ENCODE measurements at regions not wholly inside any gene's neighbourhood (a gene's known extent, or its start where the extent isn't known, plus 50 kb on each side); places are given as distances from the start of the nearest gene placed in this dataset.
A peak's percentile ranks its signal among the peaks of the same experiment; 100 is the strongest.
"Not testable (repeated sequence)": the region's sequence is repeated elsewhere in the genome, so short reads cannot be mapped to it uniquely, and the experiment has no call there.

GRCh38 chr5:82889088-82889487, 188.1 kb downstream of the TMEM167A start:
- DNase-seq (ENCODE audit: low spot score) = no peak

- no peak for DNase-seq (ENCODE audit: low spot score)
Measured at GRCh38 chr5:82886911-82887310, 190.3 kb downstream of the TMEM167A start.

DNA sequence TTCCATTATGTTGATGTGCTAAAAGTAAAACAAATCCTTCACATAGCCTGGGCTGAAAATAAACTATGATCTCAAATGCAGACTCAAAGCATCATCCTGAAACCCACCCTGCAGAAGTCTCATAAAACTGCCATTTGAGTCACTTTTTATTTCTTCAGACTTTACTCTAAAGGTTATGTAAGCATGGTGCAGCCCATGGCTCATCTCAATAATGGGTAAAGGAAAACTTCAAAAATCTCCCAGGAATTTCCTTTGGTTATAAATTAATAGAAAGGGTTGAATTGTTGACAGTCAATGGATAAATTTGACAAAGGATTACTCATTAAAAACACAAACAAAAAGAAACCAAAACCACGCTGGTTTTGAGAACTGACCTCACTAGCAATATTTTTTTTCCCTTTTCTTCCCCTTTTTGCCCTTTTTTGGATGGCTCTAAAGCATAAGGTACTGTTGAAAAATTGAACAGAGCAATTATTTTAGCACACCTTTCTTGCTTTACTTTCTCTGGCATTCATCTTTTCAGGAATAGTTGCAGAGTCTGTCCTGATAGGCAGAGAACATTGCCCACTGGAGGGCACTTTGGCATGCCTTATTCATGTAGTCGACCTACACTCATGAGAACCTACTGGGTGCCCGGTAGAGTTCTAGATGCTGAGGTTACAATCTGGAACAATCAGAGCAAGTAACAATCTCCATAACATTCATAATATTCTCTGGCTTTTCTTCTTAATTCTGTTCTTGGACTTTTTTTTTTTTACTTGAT, 191.4 kb downstream of the TMEM167A start:
- no peak for DNase-seq (ENCODE audit: low spot score)

- no peak for DNase-seq (ENCODE audit: low spot score)
Measured at GRCh38 chr5:82884821-82885471, 192.2 kb downstream of the TMEM167A start.

- no peak for DNase-seq (ENCODE audit: low spot score)
Measured at GRCh38 chr5:82882316-82882715, 194.9 kb downstream of the TMEM167A start.

DNA sequence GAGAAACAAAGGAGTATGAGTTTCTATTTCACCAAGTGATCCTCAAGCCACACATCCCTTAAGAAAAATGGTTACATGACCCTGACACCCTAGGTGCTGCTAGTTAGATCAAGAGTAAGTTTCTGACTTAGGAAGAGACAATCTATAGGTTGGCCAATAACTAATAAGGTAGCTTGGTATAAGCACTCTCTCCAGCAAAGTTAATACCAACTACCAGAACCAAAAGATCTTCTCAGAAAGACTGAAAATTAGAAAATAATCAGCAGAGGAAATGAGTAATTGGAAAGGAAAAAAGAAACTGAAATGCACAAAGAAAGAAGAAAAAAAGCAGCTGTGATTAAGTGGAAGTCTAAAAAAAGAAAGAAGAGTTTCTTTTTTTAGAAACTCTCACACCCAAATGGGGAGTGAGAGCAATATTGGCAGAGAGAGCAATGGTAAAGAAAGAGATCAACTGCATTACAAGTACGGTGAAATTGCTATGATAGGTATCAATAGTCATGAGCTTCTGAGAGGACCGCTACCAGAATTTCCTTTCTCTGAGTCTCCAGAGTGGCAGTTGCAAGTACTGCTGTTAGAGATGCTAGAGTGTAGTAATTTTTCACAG, 195.5 kb downstream of the TMEM167A start:
- DNase-seq (ENCODE audit: low spot score) = no peak

GRCh38 chr5:82879089-82879488, 198.1 kb downstream of the TMEM167A start:
- no peak for DNase-seq (ENCODE audit: low spot score)

- no peak for DNase-seq (ENCODE audit: low spot score)
Measured at GRCh38 chr5:82873452-82873851, 203.7 kb downstream of the TMEM167A start.

DNA sequence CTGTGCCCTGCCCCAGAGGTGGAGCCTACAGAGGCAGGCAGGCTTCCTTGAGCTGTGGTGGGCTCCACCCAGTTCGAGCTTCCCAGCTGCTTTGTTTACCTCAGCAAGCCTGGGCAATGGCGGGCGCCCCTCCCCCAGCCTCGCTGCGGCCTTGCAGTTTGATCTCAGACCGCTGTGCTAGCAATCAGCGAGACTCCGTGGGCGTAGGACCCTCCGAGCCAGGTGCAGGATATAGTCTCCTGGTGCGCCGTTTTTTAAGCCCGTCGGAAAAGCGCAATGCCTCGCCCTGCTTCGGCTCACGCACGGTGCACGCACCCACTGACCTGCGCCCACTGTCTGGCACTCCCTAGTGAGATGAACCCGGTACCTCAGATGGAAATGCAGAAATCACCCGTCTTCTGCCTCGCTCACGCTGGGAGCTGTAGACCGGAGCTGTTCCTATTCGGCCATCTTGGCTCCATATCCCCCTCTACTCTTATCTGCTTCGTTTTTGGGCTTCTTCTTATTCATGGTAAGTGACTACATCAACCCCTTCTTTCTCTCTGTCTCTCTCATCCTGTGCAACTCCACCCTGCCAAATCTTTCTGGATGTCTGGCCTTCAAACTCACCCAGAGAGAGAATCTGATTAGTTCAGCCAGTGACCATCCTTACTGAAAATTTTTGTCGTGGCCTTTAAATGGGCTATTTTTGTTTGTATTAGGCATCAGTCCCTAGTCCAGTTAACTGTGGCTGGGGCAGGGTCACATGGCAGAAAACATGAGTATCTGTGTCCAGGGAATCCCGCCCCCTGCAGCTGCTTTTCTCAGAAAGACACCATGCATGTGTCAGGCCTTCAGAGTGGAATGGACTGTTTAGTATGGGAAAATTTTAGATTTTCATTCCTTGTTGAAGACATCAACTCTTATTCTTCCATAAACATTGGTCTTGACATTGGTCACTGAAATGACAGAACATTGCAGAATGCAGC, 204.6 kb downstream of the TMEM167A start:
- DNase-seq (ENCODE audit: low spot score) = not testable (repeated sequence)

DNA sequence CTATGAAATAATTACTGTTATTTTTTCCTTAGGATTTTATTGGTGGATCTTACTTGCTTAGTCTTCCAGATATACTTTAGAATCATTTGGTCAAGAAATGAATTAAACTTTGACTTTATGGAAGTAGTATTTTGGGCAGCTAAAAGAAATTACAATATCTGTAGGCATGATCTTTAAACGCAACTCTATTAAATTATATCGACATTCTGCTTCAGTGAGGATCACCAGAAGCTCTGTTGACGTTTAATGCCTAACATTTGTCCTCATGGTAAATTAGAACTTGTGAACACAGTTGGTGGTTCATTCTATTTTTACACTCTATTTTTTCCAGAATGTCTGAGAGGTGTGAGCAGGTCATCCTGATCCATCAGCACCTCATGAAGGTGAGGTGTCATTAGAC, 211.6 kb downstream of the TMEM167A start:
- DNase-seq (ENCODE audit: low spot score) = no peak

- no peak for DNase-seq (ENCODE audit: low spot score)
Measured at GRCh38 chr5:82863266-82863665, 213.9 kb downstream of the TMEM167A start.

DNA sequence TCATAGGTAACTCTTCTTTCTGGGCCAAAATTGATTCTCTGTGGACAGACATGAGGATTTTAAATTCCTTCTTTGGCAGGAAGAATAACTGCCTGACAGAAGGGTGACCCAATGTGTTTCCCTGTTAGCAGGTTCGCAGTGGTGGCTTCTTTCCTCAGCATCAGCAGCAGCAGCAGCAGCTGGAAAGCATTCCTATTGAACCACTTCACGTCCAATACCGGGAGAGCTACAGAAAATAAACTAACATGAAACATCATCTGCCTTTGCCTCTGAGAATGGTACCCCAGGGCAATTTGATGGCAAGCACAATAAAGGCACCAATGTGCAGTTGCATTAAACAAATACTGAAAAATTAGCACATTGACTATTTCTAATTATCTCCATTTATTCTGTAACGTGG, 214.5 kb downstream of the TMEM167A start:
- no peak for DNase-seq (ENCODE audit: low spot score)

DNA sequence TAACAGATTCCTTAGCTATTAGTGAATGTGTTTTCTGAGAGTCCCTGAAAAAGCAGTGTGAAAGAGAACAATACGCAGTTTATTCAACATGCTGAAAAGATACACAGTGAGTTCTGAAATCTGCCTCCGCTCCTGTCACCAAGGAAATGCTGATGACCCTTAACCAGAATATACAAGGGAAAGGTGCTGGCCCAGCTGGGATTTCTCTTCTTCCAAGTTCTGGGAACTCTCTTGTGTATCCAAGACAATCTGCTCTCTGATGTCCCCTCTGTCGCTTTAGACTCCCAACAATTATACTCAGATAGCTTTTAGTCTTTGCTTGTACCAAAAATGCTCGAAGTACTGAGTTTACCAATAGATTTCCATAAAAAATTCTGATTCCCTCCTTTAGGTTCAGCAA, 214.9 kb downstream of the TMEM167A start:
- DNase-seq (ENCODE audit: low spot score) = no peak

- DNase-seq (ENCODE audit: low spot score) = peak; percentile 17
Measured at GRCh38 chr5:82861701-82862100, 215.5 kb downstream of the TMEM167A start.

GRCh38 chr5:82859451-82860140, 217.6 kb downstream of the TMEM167A start:
- DNase-seq (ENCODE audit: low spot score) = no peak

GRCh38 chr5:82858151-82859025, 218.8 kb downstream of the TMEM167A start:
- DNase-seq (ENCODE audit: low spot score) = no peak

DNA sequence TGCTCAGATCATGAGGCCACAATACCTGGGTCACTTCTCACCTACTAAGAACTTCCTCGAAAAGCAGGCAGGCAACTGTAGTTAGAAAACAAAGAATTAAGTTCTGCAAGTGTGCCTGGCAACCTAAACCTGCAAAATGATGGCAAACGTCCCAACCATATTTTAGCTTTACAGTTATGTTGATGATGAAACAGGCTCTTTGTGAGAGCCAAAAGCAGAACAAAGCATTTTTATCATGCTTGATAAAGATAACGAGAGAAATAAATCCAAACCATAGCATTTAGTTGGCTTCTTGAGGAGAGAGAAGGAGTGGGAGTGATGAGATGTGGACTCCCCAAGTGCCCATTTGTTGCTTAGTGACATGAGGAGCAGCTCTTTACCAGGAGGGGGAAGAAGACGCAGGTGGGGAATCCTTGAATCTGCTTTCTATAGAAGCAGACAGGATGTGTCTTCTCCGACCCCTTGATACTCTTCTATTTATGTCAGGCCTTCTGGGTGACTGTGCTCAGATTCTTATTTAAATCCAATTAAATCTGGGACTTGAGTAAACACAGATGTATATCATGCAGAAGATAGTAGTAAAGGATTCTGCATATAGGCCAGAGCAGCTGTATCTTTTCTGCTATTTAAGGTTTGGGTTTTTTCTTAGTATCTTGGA, 221.2 kb downstream of the TMEM167A start:
- no peak for DNase-seq (ENCODE audit: low spot score)

DNA sequence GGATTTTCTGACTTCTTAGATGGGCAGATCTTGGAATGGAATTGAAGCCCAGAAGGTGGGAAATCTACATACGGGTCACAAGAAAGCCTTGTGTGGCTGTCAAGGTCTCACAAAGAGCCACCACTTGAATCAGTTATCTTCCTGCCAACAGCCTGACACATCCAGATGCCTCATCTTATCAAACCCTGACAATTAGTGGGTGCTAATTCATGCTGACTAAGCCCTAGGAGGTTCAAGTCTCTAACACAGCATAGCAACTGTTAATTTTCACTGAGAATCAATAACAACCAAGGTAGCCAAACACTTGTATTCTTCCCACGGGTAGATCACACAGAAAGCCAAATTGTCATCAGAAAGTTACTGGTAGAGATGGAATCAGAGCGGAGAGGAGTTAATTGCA, 222.2 kb downstream of the TMEM167A start:
- no peak for DNase-seq (ENCODE audit: low spot score)

DNA sequence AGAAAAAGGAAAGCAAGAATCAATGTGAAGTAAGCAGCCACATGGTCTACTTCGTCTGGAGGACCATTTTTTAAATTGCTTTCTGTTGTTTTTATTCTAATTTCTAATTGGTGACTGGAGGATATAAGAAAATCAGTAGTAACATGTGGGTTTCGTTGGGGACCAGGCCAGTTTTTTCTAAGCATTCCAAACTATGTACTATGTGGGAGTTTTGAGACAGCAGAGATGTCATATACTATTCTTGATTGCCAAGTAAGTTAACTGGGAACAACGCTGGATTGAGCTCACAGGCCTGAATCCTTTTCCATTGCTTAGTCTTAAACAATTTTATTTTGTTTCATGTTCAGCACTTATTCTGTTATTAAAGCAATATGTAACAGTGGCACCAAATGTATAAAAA, 225.7 kb downstream of the TMEM167A start:
- DNase-seq (ENCODE audit: low spot score) = no peak

GRCh38 chr5:82850393-82850792, 226.8 kb downstream of the TMEM167A start:
- DNase-seq (ENCODE audit: low spot score) = no peak
